HG03571 (cell line): ENCODE measurements at regions not wholly inside any gene's neighbourhood (a gene's known extent, or its start where the extent isn't known, plus 50 kb on each side); places are given as distances from the start of the nearest gene placed in this dataset.

Source experiments
- ATAC-seq: cut with Tn5 transposase; IDR thresholded peaks from one replicate; pipeline ENCODE4 v1.9.1; 2021; ENCODE audit not compliant: unreplicated experiment

DNA sequence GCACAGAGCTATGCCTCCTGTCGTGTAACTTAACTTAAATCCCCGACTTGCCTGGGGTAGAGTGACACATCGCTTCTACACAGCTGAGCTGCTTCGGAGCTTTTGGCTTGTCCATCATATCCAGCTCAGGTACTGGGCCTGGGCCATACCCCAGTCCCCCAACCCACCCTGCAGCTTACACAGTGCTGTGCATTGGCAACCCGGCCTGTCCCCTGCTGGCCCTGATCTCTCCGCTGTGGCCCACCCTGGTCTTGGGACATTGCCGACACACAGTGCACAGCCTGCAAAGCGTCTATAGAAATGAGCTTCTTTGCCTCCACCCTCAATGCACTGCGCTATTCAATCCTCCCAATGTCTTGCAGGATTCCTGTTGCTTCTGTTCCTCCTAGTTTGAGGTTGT is 342.8 kb upstream of the RAB6C start:
- no peak for ATAC-seq

DNA sequence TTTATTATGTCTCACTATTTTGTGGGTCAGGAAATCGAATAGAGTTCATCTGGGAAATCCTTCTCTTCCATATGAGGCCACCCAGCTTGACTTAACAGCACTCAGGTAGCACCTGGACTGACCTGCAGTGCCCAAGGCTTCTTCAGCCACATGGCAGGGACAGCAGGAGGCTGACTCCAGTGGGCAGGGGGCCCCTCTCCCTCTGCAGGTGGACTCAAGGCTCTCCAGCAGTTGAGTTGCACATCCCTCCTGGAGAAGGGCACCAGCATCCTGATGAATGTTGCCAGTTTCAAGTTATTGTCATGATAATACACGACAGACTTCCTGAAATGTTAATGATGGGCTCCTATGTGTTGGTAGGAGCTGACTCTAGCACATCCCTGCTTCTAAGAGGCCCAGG is 338.1 kb upstream of the RAB6C start:
- ATAC-seq = no peak

DNA sequence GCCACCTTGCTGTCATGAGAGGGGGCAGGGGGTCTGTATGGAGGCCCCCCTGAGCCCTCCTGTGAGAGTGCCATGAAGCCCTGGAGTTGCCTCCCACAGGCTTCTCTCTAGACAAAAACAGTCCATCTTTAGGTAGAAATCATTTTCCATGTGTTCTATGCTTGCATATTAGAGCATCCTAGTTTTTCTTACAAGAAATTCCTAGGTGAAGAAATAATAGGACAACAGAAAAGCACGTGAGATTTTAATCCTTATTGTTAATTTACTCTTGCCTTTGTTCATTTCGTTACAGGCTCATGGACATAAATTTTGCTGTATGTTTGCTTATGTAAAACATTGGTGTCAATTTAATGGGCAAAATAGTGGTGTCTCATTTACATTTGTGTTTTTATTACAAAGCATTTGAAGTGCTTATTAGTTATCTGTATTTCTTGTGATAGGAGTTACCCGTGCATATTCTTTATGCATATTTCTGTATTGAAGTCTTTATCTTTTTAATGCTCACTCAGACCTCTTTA is 336.9 kb upstream of the RAB6C start:
- no peak for ATAC-seq

DNA sequence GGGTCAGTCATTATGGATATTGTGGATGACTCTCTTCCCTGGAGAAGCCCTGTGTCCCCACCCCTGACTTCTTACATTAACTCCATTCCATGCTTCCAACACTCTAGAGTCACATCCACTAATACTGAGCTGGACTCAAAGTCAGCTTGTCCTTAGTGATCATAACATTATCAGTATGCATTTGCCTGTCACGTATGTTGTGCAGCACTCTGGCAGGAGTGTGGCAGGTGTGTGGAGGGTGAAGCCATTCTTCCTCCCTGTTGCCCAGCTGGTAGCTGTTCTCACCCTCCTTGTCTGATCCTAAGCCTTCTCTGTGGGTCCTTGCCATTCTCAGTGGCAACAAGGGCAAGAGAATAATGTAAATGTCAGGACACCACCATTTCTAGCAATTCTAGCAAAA is 334.1 kb upstream of the RAB6C start:
- no peak for ATAC-seq

DNA sequence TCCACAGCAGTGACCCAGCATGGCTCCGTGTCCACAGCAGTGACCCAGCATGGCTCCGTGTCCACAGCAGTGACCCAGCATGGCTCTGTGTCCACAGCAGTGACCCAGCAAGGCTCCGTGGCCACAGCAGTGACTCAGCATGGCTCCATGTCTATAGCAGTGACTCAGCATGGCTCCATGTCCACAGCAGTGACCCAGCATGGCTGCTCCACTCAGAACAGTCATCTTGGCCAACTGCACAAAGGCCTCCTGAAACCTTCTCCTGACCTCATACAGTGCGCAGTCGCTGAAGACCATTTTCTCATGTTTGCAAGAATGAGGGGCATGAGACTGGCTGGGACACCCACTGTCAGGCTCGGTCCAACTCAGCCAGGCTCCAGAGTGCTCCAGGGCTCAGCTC is 333.4 kb upstream of the RAB6C start:
- ATAC-seq = no peak

DNA sequence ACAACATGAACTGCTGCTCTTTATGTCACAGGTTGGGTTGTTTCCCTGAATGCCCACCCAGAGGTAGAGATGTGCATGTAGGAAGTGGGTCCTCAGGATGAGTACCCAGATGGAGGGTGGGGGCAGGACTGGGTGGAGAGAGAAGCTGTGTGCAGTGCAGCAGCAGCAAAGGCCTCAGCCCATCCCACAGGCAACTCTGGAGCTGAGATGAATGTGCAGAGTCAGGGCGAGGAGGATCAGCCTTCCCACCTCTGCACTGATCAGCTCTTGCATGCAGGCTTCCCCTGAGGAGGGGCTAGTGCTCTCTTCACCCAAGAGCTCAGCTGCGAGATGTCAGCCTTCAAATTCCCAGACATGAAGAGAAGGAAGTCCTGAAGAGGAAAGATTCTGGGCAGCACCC is 326.2 kb upstream of the RAB6C start:
- no peak for ATAC-seq

DNA sequence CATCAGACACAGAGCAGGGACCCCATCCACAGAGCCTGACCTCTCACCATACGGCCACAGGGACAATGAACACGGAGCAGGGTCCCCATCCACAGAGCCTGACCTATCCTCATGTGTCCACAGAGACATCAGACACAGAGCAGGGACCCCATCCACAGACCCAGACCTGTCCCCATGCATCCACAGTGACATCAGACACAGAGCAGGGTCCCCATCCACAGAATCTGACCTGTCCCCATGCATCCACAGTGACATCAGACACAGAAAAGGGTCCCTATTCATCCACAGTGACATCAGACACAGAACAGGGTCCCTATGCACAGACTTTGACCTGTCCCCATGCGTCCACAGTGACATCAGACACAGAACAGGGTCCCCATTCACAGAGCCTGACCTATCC is 325.1 kb upstream of the RAB6C start:
- ATAC-seq = no peak

DNA sequence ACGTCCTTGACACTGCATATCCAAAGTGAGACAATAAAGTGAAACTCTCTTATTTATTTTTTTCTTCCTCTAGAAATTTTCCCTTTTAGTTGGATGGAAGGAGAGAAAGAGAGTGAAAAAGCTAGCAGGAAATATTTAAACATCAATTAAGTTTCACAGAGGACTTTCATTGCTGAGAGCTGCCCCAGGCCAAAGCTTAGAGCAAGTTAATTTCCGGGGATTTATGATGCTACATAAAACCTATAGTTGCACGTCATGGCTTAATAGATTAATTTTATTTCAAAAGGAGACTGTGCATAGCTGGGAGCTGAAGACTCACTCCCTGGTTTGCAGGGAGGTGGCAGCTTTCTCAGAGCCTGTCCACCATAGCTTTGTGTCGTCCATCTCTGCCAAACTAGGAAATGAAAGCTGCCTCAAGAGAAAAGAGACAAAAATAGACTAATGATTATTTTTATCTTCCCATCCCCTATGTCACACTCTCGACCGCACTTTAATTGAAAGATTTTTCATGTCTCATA is 323.3 kb upstream of the RAB6C start:
- ATAC-seq = no peak

DNA sequence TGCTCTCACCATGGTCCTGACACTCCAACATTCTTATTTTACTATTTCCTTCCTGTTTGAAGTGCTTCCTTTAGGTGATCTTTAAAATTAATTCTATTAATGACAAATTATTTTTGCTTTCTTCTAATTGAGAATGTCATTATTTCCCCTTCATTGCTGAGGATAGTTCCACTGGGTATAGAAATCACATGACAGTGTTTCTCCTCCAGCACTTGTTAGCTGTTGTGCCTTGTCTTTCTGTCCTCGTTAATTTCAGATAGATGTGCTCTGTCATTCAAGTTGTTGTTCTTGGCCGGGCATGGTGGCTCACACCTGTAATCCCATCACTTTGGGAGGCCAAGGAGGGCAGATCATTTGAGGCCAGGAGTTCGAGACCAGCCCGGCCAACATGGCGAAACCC is 321.0 kb upstream of the RAB6C start:
- ATAC-seq = no peak

DNA sequence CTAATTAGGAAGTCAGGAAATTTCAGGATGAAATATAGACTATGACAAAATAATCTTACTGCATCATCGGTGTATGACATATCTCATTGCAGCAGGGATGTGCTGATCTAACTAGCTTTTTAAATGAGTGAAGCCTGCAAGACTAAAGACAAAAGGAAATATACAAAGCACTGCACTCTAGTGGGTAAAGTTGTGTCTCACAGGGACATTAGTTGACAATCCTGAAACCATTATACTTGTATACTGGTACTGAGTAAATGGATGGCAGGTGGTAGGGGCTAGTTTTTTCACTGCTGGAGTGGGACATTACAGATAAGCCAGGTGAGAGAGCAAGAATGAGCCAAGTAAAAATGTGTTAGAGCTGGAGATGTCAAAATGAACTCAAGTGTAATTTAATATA is 317.5 kb upstream of the RAB6C start:
- no peak for ATAC-seq

DNA sequence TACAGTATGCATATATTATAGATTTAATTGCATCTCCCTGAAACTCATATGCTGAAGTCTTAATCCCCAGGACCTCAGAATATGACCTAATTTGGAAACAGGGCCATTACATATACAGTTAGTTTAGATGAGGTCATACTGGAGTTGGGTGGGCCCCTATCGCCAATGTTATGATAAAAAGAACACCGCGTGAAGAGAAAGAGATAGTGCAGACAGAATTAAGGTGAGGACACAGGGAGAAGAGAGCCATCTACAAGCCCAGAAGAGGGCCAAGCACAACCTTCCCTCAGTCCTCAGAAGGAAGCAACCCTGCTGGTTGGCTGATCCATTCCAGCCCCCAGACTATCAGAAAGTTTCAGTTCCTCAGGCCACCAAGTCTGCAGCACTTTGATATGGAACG is 311.9 kb upstream of the RAB6C start:
- no peak for ATAC-seq

DNA sequence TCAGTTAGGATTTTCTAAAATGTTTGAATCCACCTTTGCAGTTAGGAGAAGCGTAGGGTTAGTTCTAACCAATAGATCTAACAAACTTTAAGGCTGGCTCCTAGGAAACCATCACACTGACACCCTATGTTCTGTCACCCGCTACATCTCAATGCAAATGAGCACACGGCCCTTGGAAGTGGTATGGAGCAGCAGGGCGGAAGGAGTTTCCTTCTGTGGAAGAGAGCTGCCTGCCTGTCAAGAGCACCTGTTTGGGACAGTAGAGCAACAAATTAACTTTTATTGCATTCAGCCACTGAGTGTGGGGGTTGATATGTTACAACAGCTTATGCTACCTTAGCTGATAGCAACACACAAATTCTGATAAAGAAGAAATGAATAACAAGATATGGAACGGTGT is 306.9 kb upstream of the RAB6C start:
- ATAC-seq = no peak

DNA sequence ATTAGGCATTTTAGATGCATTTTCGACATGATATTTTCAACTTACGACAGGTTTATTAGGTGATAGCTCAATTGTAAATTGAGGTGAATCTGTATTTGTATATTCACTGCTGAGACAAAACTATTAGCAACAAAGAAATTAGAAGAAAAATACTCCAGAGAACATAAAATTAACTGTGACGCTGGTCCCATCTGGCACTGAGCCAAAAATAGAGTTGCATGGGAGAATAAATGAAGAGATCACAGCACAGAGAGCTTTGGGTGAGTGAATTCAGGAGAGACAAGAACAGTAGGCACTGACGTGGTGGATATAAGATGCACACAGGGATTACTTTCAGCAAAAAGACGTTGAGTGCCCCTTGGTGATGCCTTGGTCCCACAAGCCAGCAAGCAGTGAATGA is 306.2 kb upstream of the RAB6C start:
- ATAC-seq = no peak

DNA sequence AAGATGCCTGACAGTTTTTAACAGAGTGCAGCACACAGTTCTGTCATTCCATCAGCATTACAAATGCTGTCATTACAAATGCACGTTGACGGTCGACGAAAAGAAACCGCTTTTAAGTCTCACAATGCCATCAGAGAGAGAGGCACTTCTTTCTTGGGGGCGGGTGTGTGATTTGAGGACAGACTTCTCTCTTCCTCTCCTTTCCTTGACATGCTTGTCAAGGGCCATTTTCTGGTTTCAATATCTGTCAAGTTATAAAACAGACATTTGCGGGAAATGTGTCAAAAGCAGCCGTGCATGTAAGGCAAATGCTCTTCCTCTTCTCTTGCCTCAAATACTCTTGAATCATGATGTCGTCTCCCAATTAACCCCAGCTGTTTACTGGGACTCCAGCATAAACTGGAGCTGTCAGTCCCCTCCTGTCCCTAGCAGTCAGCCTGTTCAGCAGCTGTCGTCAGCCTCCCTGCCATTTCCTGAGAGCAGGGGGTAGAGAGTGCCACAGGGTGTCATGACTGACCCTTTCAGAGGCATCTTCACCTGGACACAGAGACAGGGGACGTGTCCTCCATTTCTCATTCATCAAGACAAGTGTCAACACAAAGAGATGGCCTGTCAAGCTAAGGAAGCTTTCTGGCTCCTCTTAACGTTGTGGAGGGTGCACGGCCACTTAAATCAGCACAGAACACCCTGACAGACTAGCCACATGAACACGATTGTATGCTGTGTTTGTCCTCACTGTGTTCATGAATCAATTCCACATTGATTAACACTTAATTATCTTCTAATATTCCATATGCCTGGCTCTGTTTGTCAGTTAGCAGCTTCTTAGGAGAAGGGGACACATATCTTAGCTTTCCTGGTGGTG is 305.4 kb upstream of the RAB6C start:
- ATAC-seq = no peak

DNA sequence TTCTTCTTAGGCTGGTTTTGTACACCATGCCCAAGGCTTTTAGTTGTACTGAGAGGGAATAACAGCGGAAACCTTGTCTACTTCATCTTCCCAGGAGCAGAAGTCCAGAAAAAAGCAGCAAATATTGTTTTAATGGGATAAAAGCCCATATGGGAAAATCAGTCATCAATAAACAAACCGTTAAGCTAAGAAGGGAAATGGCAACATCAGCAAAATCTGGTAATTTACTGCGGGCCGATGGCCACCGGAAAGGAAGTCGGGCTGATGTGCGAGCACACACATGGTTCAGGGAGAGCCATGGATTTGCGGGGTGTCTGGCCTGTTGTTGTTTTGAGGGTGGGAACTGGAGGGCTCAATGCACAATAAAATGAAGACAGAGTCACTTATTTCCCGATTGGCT is 300.7 kb upstream of the RAB6C start:
- no peak for ATAC-seq

DNA sequence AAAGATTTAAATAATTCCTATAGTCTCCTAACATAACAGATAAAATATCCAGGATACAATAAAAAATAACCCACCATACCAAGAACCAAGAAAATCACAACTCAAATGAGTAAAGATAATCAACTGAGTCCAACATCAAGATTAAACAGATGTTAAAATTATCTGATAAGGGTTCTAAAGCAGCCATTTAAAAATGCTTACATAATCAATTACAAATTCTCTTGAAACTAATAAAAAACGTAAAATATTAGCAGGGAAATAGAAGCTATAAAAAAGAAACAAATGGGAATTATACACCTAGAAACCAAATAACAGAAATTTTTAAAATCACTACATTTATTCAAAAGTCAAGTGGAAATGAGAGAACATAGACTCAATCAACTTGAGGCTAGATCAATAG is 297.7 kb upstream of the RAB6C start:
- no peak for ATAC-seq

DNA sequence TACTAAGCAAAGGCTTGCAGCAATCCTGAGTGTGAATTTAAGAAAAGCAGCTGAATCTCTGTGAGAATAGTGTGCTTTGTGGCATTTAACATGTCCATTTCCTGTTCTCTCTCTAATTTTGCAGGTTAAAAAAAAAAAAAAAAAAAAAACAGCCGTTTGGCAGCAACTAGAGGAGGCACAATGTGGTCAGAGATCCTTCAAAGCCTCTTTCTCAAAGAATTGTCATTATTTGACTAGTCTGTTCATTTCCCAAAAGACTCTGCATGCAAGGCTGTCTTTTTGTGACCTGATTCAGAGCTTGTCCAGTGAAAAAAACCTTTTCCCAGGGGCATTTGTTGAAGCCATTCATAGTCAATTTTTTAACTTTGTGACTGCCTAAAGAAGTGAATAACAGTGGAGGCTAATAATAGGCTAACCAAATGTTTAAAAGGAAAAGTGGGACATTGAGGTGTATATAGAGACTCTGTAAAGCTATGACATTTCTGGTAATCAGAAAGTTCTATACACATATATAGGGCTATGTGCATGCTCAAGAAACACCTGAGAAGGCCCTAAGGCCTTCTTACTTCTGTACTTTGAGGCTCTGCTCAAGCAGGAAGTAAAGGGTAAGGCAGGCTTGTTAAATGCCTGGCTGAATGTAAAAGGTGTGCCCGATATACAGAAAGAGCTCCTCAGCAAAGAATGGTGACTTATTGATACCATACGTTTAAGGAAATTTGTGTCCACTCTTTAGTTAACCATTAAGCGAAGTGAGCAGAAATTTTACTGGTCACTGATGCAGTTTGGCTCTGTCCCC is 289.6 kb upstream of the RAB6C start:
- ATAC-seq = no peak

DNA sequence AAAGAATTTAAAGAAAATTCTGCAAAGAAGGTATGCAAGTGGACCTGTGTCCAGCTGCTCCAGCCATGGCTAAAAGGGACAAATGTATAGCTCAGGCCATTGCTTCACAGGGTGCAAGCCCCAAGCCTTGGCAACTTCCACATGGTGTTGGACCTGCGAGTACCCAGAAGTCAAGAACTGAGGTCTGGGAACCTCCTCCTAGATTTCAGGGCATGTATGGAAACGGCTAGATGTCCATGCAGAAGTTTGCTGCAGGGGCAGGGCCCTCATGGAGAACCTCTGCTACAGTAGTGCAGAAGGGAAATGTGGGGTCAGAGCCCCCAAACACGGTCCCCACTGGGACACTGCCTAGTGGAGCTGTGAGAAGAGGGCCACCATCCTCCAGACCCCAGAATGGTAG is 284.0 kb upstream of the RAB6C start:
- ATAC-seq = no peak

DNA sequence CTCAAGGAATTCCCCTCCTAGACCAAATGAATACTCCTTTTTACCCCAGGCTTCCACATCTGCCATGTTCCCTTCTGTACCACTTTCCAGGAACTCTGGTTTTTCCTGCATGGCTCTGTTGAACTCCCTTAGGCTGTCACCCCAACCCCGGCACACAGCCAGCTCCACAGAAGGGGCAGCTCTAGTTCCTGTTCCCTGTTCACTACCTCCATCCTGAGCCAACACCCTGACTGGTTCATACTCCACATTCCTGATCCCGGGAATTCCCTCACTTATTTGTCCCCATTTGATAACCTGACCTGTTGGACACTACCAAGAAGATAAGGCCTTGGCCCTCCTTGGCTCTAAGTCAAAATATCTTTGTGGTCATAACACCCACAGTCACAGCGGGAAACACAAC is 280.9 kb upstream of the RAB6C start:
- no peak for ATAC-seq

DNA sequence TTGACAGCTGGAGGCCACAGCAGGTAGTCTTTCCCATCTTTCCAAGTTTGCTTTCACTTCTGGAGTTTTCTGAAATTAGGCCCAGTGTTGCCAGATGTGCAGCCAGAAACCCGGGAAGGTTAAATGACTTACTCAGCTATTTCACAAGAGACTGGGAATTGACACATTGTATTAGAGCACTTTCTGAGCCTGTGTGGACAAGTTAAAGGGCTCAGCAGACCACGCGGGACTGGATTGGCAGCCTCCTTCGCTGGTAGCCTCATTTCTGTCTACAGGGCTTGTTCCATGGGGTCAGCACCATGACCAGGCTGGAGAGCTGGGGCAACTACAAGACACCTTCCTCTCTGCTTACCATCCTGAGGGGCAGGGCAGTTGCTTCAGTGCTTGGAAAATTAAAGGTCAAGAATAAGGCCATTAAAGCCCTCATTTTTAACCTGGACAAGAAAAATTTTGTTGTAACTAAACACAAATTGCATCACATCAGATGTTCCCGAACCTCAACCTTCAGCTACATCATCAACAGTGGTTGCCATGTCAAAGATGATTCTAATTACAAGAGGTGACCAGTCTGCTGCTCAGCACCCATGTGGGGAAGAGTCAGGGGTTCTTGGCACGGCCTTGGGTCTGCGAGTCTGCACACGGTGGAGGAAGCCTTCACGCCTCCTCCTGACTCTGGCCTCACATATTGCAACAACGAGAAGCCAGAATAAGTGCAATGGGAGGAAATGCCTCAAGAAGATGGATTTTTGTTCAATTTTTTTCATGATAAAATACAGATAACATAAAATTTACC is 279.5 kb upstream of the RAB6C start:
- ATAC-seq = no peak
